Tibial nerve (tissue), 4 donors: ENCODE measurements at regions not wholly inside any gene's neighbourhood (a gene's known extent, or its start where the extent isn't known, plus 50 kb on each side); places are given as distances from the start of the nearest gene placed in this dataset.

Experiments used
- EP300 ChIP-seq, 2 donors: sonication (generic); formaldehyde crosslinking; IDR thresholded peaks; one replicate each; pipeline ENCODE4 v1.6.1; 2017; ENCODE audit warnings: antibody characterized with exemption in 2 of 2, mild to moderate bottlenecking in 1 of 2
- POLR2A ChIP-seq, 2 donors: fragments of 450-650 bp; IDR thresholded peaks; one replicate each; pipeline ENCODE4 v1.6.1; 2017; ENCODE audit warnings: antibody characterized with exemption in 2 of 2, mild to moderate bottlenecking in 2 of 2, moderate library complexity in 2 of 2
- TF ChIP-seq, protein P1 (sequence below), 5 experiments: fragments of 200-600 bp in 3 of 5; fragments of 450-650 bp in 2 of 5; sonication (generic) in 3 of 5; IDR thresholded peaks; one replicate each; pipeline ENCODE4 v1.5.1; 2016 to 2019; ENCODE audit warnings: antibody characterized with exemption in 5 of 5, mild to moderate bottlenecking in 3 of 5, moderate library complexity in 2 of 5

DNA sequence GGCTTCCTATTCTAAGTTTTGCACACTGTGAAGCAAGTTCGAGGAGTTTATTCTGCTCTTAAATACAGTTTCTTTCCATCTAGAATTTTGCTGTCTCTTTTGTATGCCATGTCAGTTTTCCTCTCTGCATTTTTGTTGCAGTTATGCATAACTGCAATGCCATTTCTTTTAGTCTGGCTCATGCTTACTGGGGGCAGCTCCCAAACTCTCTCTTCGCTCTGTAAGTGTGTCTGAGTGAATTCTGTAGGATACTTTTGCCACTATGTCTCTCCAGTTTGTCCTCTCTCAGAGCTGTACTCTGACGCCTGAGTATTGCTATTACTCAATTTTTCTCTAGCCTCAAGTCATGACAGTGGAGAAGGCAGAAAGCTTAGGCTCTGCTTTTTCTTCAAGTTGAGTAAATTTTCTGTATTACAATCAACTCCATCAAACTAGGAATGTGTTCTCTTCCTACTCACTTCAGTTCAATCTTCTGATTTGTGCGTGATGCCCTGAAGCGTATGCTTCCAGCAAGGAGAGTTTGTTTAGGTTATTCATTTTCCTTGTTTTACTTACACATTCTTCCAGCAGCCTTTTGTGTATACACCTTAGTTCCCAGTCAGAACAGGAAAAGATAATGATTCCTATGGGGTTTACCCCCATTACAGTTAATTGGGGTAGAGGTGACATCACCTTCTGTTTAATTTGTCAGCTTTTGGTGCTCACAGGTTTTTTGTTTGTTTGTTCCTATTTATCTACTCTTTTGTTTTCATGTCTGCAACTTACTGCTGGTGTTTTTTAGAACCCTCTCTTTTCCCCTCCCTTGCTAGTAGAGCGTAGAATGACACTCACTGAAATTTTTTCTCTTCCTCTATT, 430.9 kb downstream of the BCKDHB start:
- TF ChIP-seq, protein P1, sequence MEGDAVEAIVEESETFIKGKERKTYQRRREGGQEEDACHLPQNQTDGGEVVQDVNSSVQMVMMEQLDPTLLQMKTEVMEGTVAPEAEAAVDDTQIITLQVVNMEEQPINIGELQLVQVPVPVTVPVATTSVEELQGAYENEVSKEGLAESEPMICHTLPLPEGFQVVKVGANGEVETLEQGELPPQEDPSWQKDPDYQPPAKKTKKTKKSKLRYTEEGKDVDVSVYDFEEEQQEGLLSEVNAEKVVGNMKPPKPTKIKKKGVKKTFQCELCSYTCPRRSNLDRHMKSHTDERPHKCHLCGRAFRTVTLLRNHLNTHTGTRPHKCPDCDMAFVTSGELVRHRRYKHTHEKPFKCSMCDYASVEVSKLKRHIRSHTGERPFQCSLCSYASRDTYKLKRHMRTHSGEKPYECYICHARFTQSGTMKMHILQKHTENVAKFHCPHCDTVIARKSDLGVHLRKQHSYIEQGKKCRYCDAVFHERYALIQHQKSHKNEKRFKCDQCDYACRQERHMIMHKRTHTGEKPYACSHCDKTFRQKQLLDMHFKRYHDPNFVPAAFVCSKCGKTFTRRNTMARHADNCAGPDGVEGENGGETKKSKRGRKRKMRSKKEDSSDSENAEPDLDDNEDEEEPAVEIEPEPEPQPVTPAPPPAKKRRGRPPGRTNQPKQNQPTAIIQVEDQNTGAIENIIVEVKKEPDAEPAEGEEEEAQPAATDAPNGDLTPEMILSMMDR (IDR thresholded peaks at IDR 0.05) = no peak
- TF ChIP-seq POLR2A (IDR thresholded peaks at IDR 0.05) = no peak
- TF ChIP-seq EP300 (IDR thresholded peaks at IDR 0.05) = no peak
